GM12875 (cell line): ENCODE measurements at regions not wholly inside any gene's neighbourhood (a gene's known extent, or its start where the extent isn't known, plus 50 kb on each side); places are given as distances from the start of the nearest gene placed in this dataset.
"Not testable (repeated sequence)": the region's sequence is repeated elsewhere in the genome, so short reads cannot be mapped to it uniquely, and the experiment has no call there.

Experiments
- H3K4me3 ChIP-seq: one replicate; pipeline ENCODE4 v1.5.1; 2011; ENCODE audit warnings: low read depth, low read length, control low read depth
- CTCF ChIP-seq: IDR thresholded peaks from 2 replicates; pipeline ENCODE4 v1.5.1; 2011; ENCODE audit warnings: low read depth, mild to moderate bottlenecking, control low read depth, inconsistent platforms, low read length, moderate library complexity, borderline replicate concordance; ENCODE audit not compliant: insufficient read depth

DNA sequence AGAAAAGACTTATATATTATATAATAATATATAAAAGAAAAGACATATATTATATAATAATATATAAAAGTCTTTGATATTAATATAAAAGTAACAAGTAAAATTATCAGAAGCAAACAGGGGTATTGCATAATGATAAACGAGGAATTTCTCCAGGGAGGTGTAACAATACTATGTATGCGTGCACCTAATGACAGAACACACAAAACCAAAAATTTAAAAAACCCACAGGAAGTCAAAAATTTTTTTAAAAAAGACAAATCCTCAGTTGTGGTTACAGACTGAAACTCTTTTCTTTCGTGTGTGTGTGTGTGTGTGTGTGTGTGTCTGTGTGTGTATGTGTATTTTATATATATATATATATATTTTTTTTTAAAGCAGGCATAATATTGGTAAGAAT lies 279.2 kb upstream of the DPP6 start:
- no peak overlapping the region for H3K4me3 ChIP-seq
- no peak for TF ChIP-seq CTCF

DNA sequence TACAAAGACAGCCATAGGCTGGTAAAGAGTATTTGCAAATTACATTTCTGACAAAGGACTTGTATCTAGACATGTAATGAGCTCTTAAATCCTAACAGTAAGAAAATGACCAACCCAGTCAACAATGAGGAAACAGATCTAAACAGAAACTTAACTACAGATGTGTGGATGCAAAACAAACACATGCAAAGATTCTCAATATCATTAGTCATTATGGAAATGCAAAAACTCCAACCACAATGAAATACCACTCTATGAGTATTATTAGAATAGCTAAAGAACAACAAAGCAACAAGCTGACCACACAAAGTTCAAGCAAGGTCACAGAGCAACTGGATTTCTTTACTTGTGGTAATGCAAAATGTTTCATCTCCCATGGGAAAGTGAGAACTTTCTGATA lies 275.3 kb upstream of the DPP6 start:
- H3K4me3 ChIP-seq = not testable (repeated sequence)

GRCh38 chr7:153797363-153797762 lies 254.8 kb upstream of the DPP6 start:
- not testable (repeated sequence) for H3K4me3 ChIP-seq

DNA sequence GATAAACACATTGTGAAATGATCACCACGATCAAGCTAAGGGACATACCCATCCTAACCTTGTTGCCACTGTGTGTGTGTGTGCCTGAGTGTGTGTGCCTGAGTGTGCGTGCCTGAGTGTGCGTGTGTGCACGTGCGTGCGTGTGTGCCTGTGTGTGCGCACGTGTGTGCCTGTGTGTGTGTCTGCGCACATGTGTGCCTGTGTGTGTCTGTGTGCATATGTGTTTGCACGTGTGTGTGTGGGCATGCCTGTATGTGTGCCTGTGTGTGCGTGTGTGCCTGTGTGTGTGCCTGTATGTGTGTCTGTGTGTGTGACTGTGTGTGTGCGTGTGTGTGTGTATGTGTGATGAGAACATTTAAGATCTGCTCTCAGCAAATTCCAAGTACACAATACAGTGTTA lies 244.1 kb upstream of the DPP6 start:
- H3K4me3 ChIP-seq = no peak overlapping the region
- no peak for TF ChIP-seq CTCF

DNA sequence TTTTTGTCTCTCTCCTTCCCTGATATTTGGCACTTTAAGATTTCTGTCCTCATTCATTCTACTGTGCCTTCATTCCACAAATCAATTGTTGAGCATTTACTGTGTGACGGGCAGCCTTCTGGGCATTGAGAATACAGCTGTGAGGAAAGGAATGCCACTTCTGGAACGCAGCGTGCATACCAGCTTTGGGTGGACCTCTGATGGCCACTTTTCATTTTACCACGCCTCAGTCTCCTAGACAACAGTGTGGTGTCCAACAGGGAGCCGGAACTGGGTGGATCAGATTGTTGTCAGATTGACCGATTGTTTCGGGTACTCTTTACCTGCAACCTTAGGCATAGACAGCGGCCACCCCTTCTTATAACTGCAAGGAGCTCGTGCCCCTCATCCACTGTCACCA lies 222.7 kb upstream of the DPP6 start:
- H3K4me3 ChIP-seq = no peak overlapping the region
- TF ChIP-seq CTCF = no peak

DNA sequence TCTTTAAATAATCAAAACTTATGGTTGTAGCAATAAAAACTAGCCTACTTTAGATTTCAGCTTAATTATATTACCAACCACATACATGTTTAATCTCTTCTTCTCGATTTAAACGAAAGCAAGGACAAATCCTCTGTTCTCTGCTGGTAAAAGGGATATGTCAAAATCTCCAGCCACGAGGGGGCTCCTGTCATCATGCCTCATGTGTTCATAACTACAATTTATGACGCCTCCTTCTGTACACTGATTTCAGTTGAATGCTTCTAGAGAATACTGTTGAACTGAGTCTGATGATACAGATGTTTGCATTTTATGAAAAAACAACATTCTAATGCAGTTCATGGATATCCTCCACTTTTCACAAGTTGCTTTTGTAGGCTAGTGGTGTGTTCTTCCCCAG lies 220.0 kb upstream of the DPP6 start:
- no peak for TF ChIP-seq CTCF
- no peak overlapping the region for H3K4me3 ChIP-seq

GRCh38 chr7:153835103-153835502 lies 217.1 kb upstream of the DPP6 start:
- no peak overlapping the region for H3K4me3 ChIP-seq
- no peak for TF ChIP-seq CTCF

GRCh38 chr7:153835712-153836265 lies 216.4 kb upstream of the DPP6 start:
- no peak for TF ChIP-seq CTCF
- no peak overlapping the region for H3K4me3 ChIP-seq
